OCI-LY3 (cell line): ENCODE measurements at regions not wholly inside any gene's neighbourhood (a gene's known extent, or its start where the extent isn't known, plus 50 kb on each side); places are given as distances from the start of the nearest gene placed in this dataset.

Experiments
- H2AFZ ChIP-seq: fragments of 200-600, 300-600 bp; shearing (Covaris generic); 2 replicates; pipeline ENCODE4 v1.6.0; 2014; ENCODE audit warnings: antibody characterized with exemption, low read depth, low read length
- H3K27ac ChIP-seq: fragments of 200-600, 300-600 bp; sonication (generic); 2 replicates; pipeline ENCODE4 v1.5.1; 2014; ENCODE audit warnings: mild to moderate bottlenecking, low read length, moderate library complexity, mixed read lengths
- H3K27me3 ChIP-seq: fragments of 200-600, 300-600 bp; sonication (generic); 2 replicates; pipeline ENCODE4 v1.6.1; 2014; ENCODE audit warnings: low read depth, low read length, mixed read lengths
- H3K36me3 ChIP-seq: fragments of 200-600, 300-600 bp; sonication (generic); replicated peaks from 2 replicates; pipeline ENCODE3; 2014; ENCODE audit warnings: low read depth, low read length, mixed read lengths
- H3K4me1 ChIP-seq: fragments of 300-600, 200-600 bp; sonication (generic); 2 replicates; pipeline ENCODE4 v1.6.1; 2014; ENCODE audit warnings: low read length, mixed read lengths
- H3K4me2 ChIP-seq: fragments of 200-600, 300-600 bp; sonication (generic); 2 replicates; pipeline ENCODE4 v1.6.1; 2014; ENCODE audit warnings: low read length, mixed read lengths
- H3K4me3 ChIP-seq: fragments of 300-600, 200-600 bp; sonication (generic); 2 replicates; pipeline ENCODE4 v1.5.1; 2014; ENCODE audit warnings: antibody characterized with exemption, mild to moderate bottlenecking, low read length, moderate library complexity
- H3K79me2 ChIP-seq: fragments of 300-600, 200-600 bp; shearing (Covaris generic); 2 replicates; pipeline ENCODE4 v1.6.1; 2014; ENCODE audit warnings: mild to moderate bottlenecking, low read length, mixed read lengths
- H3K9ac ChIP-seq: fragments of 300-600, 200-600 bp; shearing (Covaris generic); 2 replicates; pipeline ENCODE4 v1.6.0; 2014; ENCODE audit warnings: mild to moderate bottlenecking, low read length, moderate library complexity
- H3K9me3 ChIP-seq: fragments of 200-600, 300-600 bp; shearing (Covaris generic); 2 replicates; pipeline ENCODE4 v1.6.1; 2014; ENCODE audit warnings: low read length, mixed read lengths; ENCODE audit not compliant: insufficient read depth
- H4K20me1 ChIP-seq: fragments of 200-600, 300-600 bp; sonication (generic); 2 replicates; pipeline ENCODE4 v1.6.1; 2016; ENCODE audit warnings: low read length, mixed read lengths; ENCODE audit not compliant: insufficient read depth
- EZH2phosphoT487 ChIP-seq: fragments of 200-600 bp; shearing (Covaris generic); IDR thresholded peaks from 2 replicates; pipeline ENCODE4 v1.6.1; 2018; ENCODE audit warnings: antibody characterized with exemption, mixed run types, low read depth
- TF ChIP-seq, protein P1 (sequence below): fragments of 200-600, 300-600 bp; sonication (generic); IDR thresholded peaks from 2 replicates; pipeline ENCODE4 v1.5.1; 2014; ENCODE audit warnings: antibody characterized with exemption, low read length, low read depth

DNA sequence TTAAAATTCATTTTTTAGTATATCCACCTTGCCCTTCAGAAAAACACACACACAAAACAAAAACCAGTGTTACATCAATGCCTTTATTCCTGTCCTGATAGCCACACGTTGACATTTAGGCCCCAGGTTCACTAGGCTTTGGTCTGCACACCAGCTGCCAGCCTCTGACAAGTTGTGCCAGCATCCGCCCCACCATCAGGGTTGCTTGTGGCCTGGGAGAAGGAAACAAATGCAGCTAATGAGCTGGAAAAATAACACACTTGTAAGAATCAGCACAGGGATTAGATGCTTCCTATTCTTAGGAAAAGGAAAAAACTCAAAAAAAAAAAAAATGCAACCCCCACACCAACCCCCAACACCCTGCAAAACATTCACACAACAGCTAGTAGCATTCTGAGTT, 404.0 kb upstream of the GRIA1 start:
- Histone ChIP-seq H3K9me3 (no peaks in the 10 kb centered on the region), H3K79me2 (no peaks in the 10 kb centered on the region), H3K4me1 (no peaks in the 10 kb centered on the region), H2AFZ (no peak overlapping the region), H3K4me2 (no peak overlapping the region), H3K9ac (no peak overlapping the region), H3K27me3 (no peaks in the 10 kb centered on the region), H4K20me1 (no peaks in the 10 kb centered on the region), H3K36me3 (no peaks in the 10 kb centered on the region), H3K27ac (no peak overlapping the region), H3K4me3 (no peak overlapping the region)
- TF ChIP-seq, protein P1, sequence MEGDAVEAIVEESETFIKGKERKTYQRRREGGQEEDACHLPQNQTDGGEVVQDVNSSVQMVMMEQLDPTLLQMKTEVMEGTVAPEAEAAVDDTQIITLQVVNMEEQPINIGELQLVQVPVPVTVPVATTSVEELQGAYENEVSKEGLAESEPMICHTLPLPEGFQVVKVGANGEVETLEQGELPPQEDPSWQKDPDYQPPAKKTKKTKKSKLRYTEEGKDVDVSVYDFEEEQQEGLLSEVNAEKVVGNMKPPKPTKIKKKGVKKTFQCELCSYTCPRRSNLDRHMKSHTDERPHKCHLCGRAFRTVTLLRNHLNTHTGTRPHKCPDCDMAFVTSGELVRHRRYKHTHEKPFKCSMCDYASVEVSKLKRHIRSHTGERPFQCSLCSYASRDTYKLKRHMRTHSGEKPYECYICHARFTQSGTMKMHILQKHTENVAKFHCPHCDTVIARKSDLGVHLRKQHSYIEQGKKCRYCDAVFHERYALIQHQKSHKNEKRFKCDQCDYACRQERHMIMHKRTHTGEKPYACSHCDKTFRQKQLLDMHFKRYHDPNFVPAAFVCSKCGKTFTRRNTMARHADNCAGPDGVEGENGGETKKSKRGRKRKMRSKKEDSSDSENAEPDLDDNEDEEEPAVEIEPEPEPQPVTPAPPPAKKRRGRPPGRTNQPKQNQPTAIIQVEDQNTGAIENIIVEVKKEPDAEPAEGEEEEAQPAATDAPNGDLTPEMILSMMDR, result no peak
- TF ChIP-seq EZH2phosphoT487, result no peak

DNA sequence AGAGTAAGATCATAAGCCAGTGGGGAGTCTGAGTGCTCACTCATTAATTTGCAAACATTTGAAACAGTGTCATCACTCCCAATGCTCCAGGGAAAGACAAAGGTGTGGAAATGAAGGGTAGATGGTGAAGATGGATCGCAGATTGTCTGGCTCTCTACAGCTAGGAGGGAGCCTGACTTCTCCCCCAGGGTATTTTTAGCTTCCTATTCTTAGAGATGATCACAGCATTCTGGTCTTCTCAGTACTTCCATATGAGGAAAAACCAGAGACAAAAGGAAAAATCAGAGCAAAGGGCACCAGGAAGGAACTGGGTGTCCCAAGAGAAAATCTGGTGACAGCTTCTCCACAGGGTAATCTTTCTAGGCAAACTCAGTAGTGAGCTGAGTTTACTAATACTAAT, 401.9 kb upstream of the GRIA1 start:
- no peaks in the 10 kb centered on the region for H3K9me3 ChIP-seq
- no peak overlapping the region for H3K27ac ChIP-seq
- H2AFZ ChIP-seq, result no peak overlapping the region
- TF ChIP-seq, protein P1, result no peak
- no peak for TF ChIP-seq EZH2phosphoT487
- no peaks in the 10 kb centered on the region for H3K36me3 ChIP-seq
- no peaks in the 10 kb centered on the region for H3K4me1 ChIP-seq
- no peaks in the 10 kb centered on the region for H3K79me2 ChIP-seq
- H3K4me3 ChIP-seq, result no peak overlapping the region
- no peak overlapping the region for H3K4me2 ChIP-seq
- no peaks in the 10 kb centered on the region for H3K27me3 ChIP-seq
- no peaks in the 10 kb centered on the region for H4K20me1 ChIP-seq
- H3K9ac ChIP-seq, result no peak overlapping the region

DNA sequence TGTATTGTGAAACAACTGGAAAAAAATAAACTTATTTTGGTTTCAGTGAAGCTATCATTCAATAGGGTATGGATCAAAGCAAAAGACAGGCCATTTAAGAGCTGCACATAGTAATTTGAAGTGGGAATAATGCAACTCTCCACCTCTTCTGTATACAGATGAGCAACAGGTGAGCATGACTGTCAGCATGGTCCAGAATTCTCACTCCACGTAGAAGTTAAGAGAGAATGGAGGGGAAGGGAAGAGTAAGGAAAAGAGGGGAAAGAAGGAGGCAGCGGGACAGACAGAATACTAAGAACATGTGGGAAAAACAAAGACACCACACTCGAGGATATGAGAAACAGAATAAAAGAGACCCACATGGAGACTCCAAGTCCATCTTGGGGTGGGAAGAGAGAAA, 396.1 kb upstream of the GRIA1 start:
- no peaks in the 10 kb centered on the region for H3K4me1 ChIP-seq
- H3K27ac ChIP-seq, result no peak overlapping the region
- H3K4me2 ChIP-seq, result no peak overlapping the region
- no peak overlapping the region for H2AFZ ChIP-seq
- H3K4me3 ChIP-seq, result no peak overlapping the region
- H3K79me2 ChIP-seq, result no peaks in the 10 kb centered on the region
- TF ChIP-seq EZH2phosphoT487, result no peak
- TF ChIP-seq, protein P1, result no peak
- no peaks in the 10 kb centered on the region for H3K27me3 ChIP-seq
- H3K9me3 ChIP-seq, result no peaks in the 10 kb centered on the region
- H3K36me3 ChIP-seq, result no peaks in the 10 kb centered on the region
- no peaks in the 10 kb centered on the region for H4K20me1 ChIP-seq
- no peak overlapping the region for H3K9ac ChIP-seq

DNA sequence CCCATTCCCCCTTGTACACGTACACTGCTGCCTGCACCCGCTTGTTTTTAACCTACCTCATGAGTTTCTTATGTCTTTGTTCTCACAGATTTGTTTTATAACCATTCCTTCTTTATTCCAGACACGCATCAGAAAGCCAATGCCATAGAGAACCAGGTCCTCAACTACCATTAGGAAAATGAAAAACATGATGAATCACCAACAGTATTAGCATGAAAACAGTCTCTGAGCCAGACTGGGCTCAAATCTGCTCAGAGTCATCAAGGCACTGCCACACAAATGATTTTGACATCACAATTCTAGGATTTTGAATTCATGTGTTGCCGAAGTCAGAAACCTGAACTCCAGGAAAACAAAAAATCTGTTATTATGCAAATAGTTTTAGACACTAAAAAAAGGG, 394.1 kb upstream of the GRIA1 start:
- Histone ChIP-seq H4K20me1 (no peaks in the 10 kb centered on the region), H3K4me2 (no peak overlapping the region), H3K27me3 (no peaks in the 10 kb centered on the region), H3K79me2 (no peaks in the 10 kb centered on the region), H3K4me1 (no peaks in the 10 kb centered on the region), H3K4me3 (no peak overlapping the region), H2AFZ (no peak overlapping the region), H3K36me3 (no peaks in the 10 kb centered on the region), H3K9me3 (no peaks in the 10 kb centered on the region), H3K9ac (no peak overlapping the region), H3K27ac (no peak overlapping the region)
- TF ChIP-seq EZH2phosphoT487, result no peak
- TF ChIP-seq, protein P1, result no peak
